ENCODE measurements at regions not wholly inside any gene's neighbourhood (a gene's known extent, or its start where the extent isn't known, plus 50 kb on each side); places are given as distances from the start of the nearest gene placed in this dataset.

DNA sequence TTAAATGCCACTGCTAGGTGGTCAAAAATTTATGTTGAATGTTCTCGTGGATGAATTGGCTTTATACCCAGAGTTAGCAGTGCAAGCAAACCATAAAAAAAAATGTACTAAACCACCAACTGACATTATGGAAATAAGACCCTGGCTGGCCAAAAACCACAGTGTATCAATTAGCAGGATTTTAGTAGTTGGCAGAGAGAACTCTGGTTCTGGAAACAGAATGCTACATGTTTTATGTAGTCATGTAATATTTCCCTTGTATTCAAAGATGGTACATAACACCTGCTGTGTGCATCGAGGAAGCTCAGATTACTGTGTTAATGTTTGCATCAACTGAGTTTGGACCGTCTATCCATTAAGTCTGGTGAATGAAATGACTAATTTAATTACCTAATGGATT lies 618.5 kb downstream of the CCSER2 start:
- no peak for DNase-seq

DNA sequence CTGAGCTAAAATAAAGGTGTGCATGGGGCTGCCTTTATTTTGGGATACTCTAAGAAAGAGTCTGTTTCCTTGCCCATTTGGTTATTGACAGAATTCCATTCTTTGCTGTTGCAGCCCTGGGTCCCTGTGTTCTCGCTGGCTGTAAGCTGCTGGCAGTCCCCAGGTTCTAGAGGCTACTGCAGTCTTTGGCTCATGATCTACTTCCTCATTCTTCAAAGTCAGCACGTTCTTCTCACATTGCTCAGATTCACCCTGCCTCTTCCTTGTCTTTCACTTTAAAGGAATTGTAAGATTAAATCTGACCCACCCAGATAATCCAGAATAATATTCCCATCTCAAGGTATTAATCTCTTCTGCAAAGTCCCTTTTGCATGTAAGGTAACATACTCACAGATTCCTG lies 620.3 kb downstream of the CCSER2 start:
- no peak for DNase-seq

DNA sequence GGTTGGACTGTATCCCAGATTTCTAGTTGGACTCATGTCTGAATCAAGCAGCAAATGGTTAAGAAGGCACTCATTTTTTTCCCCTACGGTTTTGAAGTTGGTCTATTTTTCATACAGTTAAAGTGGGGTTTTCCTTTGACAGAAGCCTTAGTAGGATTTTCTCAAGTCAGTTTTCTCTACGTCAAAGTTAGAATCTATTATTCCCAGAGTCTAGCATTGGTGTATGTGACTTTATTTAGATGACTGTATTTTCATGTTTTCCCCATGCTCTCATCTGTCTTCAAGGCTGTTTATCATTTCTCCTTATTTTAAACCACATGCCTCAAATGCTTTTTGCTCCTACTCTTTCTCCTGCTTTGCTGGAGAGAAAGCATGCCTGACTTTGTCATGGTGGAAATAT lies 623.2 kb downstream of the CCSER2 start:
- no peak for DNase-seq

DNA sequence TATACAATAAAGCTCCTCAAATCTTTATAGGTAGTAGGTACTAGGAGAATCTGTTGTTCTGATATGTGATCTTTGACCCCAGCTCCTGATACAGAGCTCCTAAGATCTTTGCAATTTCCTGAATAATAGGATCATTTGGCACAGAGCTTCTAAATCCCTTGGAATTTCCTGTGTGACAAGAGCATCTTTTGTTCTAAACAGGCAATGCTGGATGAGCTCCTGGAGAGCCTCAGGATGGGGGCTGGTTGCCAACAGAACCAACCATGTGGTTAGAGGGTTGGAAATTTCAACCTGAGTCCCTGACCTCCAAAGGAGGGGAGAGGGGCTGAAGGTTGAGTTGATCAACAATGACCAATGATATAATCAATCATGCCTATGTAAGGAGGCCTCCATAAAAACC lies 629.0 kb downstream of the CCSER2 start:
- DNase-seq: peak; percentile 30

DNA sequence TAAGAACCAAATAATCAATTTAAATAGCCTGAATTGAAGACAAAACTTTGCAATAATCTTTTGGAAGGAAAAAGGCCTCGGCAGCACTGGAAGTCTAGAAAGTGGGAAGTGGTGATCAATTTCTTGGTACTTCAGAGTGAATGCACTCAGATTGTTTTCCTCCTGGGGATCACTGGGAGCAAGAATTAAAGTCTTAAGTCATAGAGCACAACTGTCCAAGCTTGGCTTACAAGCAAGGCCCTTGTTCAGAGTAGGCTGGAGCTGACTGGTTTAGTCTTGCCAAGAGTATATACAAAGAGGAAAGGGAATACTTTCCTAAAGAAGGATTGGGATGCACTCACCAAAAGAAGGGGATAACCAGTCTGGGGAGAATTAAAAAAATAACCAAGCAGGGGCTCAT lies 637.1 kb downstream of the CCSER2 start:
- peak; percentile 16 for DNase-seq

DNA sequence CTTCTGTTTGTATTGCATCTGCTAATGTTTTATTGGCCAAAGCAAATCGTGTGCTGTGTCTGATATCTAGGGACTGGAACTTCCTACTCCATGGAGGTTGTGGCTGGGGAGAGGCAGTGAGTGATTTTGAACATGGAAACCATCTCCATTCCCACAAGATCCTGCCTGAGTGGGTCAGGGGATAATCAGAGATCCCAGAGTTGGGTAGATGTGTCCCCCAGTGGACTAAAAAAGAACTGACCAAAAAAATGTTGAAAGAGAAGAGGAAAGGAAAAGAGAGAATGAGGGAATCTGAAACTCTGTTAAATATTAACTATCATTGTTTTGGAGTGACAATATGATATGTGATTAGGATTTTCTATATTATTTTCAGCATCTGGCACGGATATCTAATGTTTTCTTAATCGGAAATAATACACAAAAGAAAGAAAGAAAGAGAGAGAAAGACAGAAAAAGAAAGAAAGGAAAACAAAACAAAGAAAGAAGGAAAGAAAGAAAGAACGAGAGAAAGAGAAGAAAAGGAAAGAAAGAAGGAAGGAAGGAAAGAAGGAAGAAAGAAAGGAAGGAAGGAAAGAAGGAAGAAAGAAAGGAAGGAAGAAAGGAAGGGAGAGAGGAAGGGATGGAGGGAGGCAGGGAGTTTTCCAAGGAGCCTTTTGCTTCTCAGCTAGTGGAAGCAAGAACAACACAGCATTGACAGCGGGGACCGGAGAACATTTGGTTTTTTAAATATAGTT lies 638.5 kb downstream of the CCSER2 start:
- no peak for DNase-seq

DNA sequence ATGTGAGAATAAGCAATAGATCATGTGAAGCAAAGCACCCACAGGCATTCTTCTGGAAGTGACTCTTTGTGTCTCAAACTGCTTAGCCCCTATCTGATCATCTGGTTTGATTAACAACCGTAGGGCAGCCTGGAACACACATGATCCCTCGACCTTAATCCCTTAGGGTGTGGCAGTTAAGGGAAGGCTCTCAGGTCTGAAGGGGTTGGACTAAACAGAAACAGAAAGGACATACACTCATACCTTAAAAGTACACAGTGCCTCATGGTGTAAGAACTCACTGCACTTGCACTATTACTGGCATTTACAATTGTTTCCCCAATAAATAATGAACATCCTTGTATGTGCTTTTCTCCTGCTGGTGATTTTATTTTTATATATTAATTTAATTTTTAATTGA lies 640.9 kb downstream of the CCSER2 start:
- DNase-seq: peak; percentile 12

DNA sequence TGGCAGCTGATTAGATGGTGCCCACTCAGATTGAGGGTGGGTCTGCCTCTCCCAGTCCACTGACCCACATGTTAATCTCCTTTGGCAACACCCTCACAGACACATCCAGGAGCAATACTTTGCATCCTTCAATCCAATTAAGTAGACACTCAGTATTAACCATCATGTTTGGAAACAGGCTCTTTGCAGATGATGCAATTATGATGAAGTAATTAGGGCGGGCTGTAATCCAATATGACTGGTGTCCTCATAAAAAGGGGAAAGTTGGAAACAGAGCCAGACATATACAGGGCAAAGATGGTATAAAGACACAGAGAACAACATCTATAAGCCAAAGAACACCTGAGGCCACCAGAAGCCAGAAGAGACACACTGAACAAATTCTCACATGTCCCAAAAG lies 658.6 kb downstream of the CCSER2 start:
- peak; percentile 94 for DNase-seq

DNA sequence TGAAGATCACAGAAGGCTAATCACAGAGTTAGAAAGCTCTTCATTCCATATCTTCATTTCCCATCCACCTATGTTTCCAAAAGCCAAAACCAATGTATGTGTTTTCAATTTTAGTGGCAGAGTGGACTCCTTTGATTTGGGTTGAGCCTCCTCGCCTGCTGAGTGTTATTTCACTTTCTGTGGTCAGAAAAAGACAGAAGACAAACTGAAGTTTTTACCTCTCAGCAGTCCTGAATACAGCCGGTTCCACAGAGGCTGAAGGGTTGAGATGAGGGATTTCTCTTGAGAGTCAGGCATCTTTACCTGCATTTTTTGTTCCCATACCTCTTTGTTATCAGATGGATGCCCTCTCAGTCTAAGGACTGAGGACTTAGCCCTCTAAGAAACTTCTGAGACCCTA lies 659.6 kb downstream of the CCSER2 start:
- DNase-seq: peak; percentile 39

DNA sequence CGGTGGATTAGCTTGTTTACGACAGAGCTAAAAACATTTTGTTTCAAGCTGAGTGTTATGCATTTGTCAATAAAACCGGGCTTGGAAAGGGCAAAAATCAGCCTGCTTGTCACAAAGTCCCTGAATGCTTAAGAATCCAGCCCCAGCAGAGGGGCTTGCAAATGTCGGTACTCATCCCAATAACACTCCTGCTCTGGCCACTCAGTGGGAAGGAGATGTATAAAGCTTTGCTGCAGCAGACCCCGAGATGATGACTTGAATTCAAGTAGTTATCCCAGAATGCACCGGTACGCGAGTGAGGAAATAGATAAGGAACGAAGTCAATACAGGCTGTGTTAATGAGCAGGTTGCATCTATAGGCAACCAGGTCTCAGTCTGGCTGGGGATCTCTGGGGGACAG lies 662.3 kb downstream of the CCSER2 start:
- DNase-seq: no peak

DNA sequence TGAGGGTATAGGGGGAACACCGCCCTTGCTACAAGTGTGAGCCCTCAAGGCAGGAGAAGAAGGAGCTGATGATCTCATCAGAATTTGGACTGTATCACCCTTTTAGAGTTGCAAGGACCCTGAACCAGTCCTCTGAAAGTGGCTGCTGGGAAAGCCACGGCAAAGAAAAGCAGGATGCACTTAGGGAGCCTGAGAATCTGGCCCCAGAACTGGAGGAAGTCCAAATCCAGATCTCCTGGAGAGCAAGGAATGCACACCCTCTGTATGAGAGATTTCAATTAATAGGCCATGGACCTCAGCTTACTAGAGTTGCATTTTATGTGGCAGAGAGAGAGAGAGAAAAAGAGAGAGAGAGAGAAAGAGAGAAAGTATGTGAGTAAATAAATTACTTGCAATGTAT lies 662.9 kb downstream of the CCSER2 start:
- DNase-seq: no peak

DNA sequence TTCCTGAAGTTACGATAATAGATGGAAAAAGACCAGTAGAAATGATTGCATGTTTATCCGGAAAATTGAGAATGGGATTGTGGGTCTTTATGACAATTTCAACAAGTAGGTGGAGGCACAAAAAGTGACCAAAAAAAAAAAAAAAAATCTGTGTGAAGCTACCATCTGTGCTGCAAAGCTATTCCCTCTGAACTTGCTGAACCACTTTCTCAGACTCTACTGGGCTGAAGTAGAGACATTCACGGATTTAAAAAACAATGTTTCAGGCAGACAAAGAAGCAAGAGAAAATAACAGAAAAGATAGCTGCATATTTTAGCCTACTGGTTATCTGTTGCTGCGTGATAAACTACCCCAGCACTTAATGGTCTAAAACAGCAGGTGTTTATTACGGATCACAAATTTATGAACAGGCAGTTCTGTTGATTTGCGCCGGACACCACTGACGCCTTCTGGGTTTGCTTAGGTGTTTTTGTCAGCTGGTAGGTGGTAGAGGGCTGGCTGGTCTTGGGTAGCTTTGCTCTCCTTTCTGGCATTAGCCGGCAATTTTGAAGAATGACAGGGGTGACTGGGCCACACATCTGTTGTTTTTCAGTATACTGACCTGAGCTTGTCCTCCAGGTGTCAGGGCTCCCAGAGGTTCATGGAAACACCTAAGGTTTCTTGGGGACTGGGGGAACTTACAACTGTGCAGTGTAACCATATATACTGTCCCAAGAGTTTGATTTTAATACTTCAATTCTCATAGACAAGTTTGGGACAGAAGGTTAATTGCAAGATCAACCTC lies 665.1 kb downstream of the CCSER2 start:
- DNase-seq: no peak

DNA sequence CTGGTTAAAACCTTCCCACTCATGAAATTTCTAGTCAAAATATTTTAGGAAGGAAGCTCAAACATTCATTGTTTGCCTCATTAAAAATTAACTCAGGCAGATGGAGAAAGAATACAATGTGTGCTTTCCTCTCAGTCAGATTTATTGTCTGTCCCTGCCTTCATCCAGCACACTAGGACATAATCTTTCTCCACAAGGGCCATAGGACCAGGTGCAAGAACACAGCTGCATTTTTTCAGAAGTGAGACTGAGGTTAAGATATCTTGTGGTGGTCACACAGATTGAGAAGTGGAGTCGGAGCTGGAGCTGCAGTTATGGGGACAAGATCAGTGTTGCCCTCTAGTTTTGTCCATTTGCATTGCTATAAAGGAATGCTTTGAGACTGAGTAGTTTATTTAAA lies 666.3 kb downstream of the CCSER2 start:
- DNase-seq: no peak

DNA sequence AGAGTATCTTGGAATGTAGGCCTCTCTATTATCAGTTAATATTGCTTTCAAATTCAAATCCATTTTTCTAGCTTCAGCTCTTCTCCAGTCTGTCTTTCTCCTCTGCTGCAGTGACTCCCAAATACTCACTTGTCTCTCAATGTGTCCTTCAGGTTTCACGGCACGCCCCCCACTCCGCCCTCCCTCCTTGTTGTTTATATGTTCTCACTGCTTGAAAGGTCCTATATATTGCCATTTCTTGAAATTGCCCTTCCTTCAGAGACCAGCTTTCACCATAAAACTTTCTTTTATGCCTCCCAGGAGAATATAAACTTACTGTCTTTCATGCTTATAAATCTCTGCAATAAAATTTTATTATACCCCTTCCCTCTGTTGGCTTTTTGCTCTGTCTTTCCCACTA lies 668.2 kb downstream of the CCSER2 start:
- DNase-seq: no peak

DNA sequence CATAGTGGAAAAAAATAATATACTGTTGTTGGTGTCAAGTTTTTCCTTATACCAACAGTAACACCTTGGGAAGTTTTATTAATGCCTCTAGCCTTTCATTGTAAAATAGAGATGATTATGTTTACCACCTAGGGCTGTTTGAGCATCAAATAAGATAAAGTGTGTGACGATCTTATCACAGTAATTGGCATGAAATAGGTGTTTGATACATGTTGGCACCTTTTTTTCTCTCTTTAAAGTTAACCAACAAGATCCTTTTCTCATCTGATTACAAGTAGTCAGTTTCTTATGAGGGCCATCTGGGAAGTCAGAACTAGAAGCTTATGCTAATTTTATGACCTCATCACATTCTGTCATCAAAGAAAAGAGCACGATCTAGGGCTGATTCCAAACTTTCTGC lies 669.5 kb downstream of the CCSER2 start:
- DNase-seq: no peak

DNA sequence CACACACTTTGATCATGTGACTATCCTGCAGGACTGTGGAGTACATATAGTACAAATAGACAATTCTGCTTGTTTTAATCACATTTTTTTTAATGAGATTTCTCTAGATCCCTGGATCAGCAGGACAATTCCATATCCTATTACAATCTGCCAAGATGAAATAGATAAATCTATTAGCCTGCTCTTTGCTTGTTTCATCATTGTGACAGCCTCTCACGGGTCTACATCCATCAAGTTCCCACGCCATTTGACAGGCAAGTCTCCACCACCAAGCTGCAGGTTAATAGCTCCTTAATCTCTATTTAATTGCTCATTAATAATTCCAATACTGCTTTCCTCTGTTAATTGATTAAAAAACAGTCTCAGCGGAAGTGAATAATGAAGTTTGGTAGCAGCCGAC lies 671.5 kb downstream of the CCSER2 start:
- DNase-seq: peak; percentile 90

DNA sequence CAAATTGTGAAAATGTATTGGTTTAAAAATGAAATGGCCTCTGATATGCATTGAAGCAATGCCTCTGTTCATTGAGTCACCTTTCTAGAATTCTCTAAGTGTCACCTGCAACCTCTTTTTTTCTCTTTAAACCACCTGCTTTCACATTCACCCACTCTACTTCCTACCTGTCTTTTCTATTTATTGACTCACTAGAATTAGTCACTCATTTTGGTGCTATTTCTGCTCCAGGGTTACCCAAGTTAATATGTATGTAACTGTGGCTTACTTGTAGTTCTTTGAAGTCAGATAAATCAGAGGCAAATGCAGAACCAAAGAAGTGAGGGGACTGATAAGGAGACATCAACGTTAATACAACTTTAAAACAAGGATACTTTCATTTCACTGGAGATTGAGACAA lies 674.7 kb downstream of the CCSER2 start:
- DNase-seq: no peak

DNA sequence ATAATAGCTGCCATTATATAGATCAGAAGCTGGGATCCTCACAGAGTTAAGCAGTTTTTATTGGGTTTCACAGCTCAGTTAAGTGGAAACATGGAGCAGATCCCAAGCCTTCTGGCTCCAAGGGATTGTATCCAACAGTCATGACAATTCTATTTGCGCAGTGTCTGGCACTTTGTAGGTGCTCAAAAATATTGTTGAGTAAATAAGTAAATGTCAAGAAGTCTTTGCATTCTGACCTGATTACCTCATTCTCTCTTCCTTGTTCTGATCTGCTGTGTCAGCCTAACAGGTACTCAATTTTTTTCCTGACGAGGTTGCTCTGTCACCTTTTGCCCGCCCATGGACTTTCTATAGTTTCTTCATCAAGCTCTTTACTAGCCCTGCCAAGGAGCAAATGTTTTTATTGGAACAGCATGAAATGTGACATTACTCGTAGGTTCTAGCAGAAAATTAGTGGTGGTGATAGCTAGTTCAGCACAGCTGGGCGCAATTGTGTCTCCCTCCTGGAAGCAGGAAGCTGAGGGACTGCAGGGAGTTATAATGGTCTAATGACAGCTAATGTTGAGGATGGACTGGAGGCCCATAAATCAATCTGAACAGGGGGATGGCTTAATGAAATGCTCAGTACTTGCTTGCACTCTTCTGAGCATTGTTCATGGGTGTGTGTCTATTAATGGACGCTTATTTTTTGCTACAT lies 680.2 kb downstream of the CCSER2 start:
- DNase-seq: peak; percentile 13

DNA sequence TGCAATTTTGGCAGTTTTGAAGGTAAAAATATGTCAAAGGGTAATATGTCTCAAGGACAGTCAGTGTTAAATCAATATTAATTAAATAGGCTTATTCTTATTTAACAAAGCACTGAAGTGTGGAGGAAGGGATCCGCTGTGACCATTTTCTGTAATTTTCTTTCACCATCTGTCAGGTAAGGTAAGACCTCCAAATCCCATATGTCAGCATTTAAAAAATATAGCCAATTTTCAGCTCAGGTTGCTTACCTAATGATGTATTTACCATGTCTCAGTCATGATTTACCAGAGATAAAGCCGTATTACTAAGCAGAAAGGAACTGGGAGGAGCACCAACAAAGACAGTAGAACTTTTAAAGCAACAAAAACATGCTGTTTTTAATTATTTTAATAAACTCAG lies 683.9 kb downstream of the CCSER2 start:
- DNase-seq: peak; percentile 88

DNA sequence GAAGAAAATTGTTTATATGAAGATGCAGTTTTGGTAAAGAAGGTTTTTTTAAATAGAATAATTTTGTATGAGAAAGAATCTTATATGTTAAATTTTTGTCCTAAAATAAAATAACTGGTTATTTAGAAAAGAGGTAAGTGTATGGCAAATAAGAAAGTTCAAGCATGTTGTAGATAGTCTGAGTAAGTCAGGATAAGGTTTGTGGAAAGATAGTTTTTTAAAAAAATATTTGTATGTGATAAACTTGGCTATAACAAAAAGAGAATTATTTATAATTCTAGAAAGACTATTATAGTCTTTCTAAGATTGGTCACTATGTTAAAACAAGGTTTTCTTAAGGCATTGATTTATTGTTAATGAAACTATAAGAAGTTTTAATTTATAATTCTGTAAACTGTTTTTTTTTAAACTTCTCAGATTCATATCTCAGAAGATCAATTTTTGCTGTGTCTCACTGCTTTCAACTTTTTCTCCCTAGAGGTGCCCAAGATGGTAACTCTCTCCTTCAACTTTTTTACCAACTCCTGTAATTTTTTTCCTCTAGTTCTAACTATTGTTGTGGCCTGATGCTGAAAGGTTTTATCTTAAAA lies 698.6 kb downstream of the CCSER2 start:
- no peak for DNase-seq

DNA sequence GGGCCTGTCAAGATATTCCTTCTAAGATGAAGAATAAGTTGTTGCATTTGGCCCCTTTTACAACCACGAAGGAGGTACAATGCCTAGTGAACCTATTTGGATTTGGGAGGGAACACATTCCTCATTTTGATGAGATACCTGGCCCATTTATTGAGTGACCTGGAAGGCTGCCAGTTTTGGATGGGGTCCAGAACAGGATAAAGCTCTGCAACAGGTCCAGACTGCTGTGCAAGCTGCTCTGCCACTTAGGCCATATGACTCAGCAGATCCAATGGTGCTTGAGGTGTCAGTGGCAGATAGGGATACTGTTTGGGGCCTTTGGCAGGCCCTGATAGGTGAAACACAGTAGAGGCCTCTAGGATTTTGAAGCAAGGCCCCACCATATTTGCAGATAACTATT lies 704.6 kb downstream of the CCSER2 start:
- DNase-seq: no peak

DNA sequence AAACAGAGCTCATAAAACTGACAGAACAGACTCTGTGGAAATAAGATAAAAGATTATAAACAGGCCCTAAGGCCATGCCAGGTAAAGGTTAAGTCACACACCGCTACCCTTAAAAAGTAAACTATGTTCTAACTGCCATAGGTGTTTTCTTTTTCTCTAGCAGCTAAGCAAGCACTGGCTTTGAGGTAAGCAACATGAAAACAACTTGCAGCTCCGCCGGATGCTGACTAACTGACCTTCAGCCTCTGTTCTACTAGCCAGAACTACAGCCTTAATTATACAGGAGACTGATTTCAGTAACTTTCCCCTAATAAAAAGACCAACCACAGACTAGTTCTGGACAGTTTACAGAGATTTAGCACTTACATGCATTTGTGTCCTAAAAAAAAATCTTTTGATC lies 708.3 kb downstream of the CCSER2 start:
- no peak for DNase-seq

DNA sequence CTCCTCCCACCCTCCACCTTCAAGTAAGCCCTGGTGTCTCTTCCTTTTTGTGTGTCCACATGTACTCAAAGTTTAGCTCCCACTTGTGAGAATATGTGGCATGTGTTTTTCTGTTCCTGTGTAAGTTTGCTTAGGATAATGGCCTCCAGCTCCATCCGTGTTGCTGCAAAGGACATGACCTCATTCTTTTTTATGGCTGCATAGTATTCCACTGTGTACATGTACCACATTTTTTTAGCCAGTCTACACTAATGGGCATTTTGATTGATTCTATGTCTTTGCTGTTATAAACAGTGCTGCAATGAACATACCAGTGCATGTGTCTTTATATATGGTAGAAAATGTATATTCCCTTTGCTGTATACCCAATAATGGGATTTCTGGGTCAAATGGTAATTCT lies 710.9 kb downstream of the CCSER2 start:
- DNase-seq: no peak

DNA sequence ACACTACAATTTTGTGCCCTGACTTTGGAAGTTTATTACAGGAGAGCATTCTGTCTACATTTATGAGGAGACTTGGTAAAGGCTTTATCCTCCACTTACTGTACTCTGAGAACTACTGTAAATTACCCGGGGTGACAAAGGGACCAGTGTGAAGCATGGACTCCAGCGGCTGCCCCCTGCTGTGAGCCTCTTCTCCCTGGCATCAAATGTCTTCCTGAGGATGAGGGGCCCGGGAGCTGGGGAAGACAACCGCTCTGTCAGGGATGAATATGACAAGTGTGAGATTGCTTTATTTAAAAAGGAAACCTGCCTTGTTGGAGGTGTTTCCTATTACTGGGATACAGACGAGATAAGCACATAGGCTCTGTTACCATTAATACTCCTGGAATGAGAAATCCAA lies 714.8 kb downstream of the CCSER2 start:
- DNase-seq: no peak

Data from NCI-H82 (cell line).